HEK293 (cell line): ENCODE measurements at regions not wholly inside any gene's neighbourhood (a gene's known extent, or its start where the extent isn't known, plus 50 kb on each side); places are given as distances from the start of the nearest gene placed in this dataset.

ENCODE experiments used
- CTCF ChIA-PET: fragments of 350-600 bp; formaldehyde crosslinking; extraction: SDS; loops from one replicate; lab custom pipeline; 2021; ENCODE audit warnings: antibody characterized with exemption; lab: Yijun Ruan, JAX
- POLR2A ChIA-PET: fragments of 300-600 bp; formaldehyde crosslinking; extraction: SDS; loops from one replicate; lab custom pipeline; 2020; ENCODE audit warnings: antibody characterized with exemption, inconsistent platforms; lab: Yijun Ruan, JAX
- H3K27ac ChIP-seq: fragments of 200-500 bp; sonication (Bioruptor generic); 2 replicates; pipeline ENCODE4 v1.5.1; 2014; ENCODE audit warnings: low read depth, low read length, control low read depth, inconsistent platforms; ENCODE audit errors: extremely low read depth
- H3K36me3 ChIP-seq, 2 experiments: fragments of 200-500 bp in 1 of 2; sonication (Bioruptor generic) in 1 of 2; 1 replicate in 1 of 2; 2 replicates in 1 of 2; pipeline ENCODE4 v1.5.1; 2014 to 2017; ENCODE audit warnings: inconsistent platforms in 2 of 2, low read length in 2 of 2; ENCODE audit not compliant: control insufficient read depth in 2 of 2, insufficient read depth in 1 of 2
- H3K4me1 ChIP-seq: fragments of 200-500 bp; sonication (Bioruptor generic); 2 replicates; pipeline ENCODE4 v1.5.1; 2014; ENCODE audit warnings: mild to moderate bottlenecking, low read length, inconsistent platforms; ENCODE audit not compliant: control insufficient read depth, insufficient read depth
- H3K4me3 ChIP-seq: 2 replicates; pipeline ENCODE4 v1.5.1; 2011; ENCODE audit warnings: low read depth, mild to moderate bottlenecking, control low read depth, low read length, moderate library complexity
- H3K9me3 ChIP-seq: fragments of 200-500 bp; sonication (Bioruptor generic); 2 replicates; pipeline ENCODE4 v1.5.1; 2014; ENCODE audit warnings: low read depth, low read length, inconsistent platforms; ENCODE audit not compliant: control insufficient read depth, insufficient read depth
- BCL11A ChIP-seq: fragments of 450-650 bp; formaldehyde crosslinking; IDR thresholded peaks from 2 replicates; pipeline ENCODE4 v1.5.1; 2016; ENCODE audit warnings: low read depth, missing biosample characterization, missing genetic modification characterization
- IKZF3 ChIP-seq: fragments of 450-650 bp; IDR thresholded peaks from 2 replicates; pipeline ENCODE4 v1.5.0; 2018; ENCODE audit warnings: missing biosample characterization, mild to moderate bottlenecking, missing genetic modification characterization, moderate library complexity
- KLF10 ChIP-seq: fragments of 450-650 bp; IDR thresholded peaks from 2 replicates; pipeline ENCODE4 v1.5.1; 2018; ENCODE audit warnings: missing biosample characterization, mild to moderate bottlenecking, missing genetic modification characterization
- RBAK ChIP-seq: fragments of 450-650 bp; formaldehyde crosslinking; IDR thresholded peaks from 2 replicates; pipeline ENCODE4 v1.5.1; 2016; ENCODE audit warnings: missing biosample characterization, missing genetic modification characterization
- REPIN1 ChIP-seq: fragments of 450-650 bp; formaldehyde crosslinking; IDR thresholded peaks from 2 replicates; pipeline ENCODE4 v1.5.1; 2017; ENCODE audit warnings: missing biosample characterization, missing genetic modification characterization, low read depth
- SCRT1 ChIP-seq: fragments of 450-650 bp; formaldehyde crosslinking; IDR thresholded peaks from 2 replicates; pipeline ENCODE4 v1.5.1; 2016; ENCODE audit warnings: missing biosample characterization, missing genetic modification characterization, borderline replicate concordance
- SP2 ChIP-seq: fragments of 450-650 bp; formaldehyde crosslinking; IDR thresholded peaks from 2 replicates; pipeline ENCODE4 v1.5.1; 2016; ENCODE audit warnings: missing biosample characterization, missing genetic modification characterization
- ZBTB11 ChIP-seq: fragments of 450-650 bp; formaldehyde crosslinking; conservative IDR thresholded peaks from 2 replicates; pipeline ENCODE4 v1.5.1; 2016; ENCODE audit warnings: low read depth, missing biosample characterization, missing genetic modification characterization
- ZBTB6 ChIP-seq: fragments of 450-650 bp; formaldehyde crosslinking; IDR thresholded peaks from 2 replicates; pipeline ENCODE4 v1.5.1; 2017; ENCODE audit warnings: missing biosample characterization, missing genetic modification characterization
- ZNF146 ChIP-seq: fragments of 450-650 bp; formaldehyde crosslinking; IDR thresholded peaks from 2 replicates; pipeline ENCODE4 v1.5.1; 2016; ENCODE audit warnings: missing biosample characterization, missing genetic modification characterization
- ZNF214 ChIP-seq: fragments of 450-650 bp; formaldehyde crosslinking; IDR thresholded peaks from 2 replicates; pipeline ENCODE4 v1.5.1; 2017; ENCODE audit warnings: missing biosample characterization, mild to moderate bottlenecking, missing genetic modification characterization, borderline replicate concordance
- ZNF324 ChIP-seq: fragments of 450-650 bp; formaldehyde crosslinking; IDR thresholded peaks from 2 replicates; pipeline ENCODE4 v1.5.1; 2016; ENCODE audit warnings: missing biosample characterization, missing genetic modification characterization
- ZNF416 ChIP-seq: fragments of 450-650 bp; formaldehyde crosslinking; IDR thresholded peaks from 2 replicates; pipeline ENCODE4 v1.5.1; 2016; ENCODE audit warnings: missing biosample characterization, missing genetic modification characterization
- ZNF426 ChIP-seq: fragments of 450-650 bp; formaldehyde crosslinking; IDR thresholded peaks from 2 replicates; pipeline ENCODE4 v1.5.1; 2017; ENCODE audit warnings: missing biosample characterization, missing genetic modification characterization, mild to moderate bottlenecking, inconsistent platforms, moderate library complexity
- ZNF433 ChIP-seq: fragments of 450-650 bp; formaldehyde crosslinking; IDR thresholded peaks from 2 replicates; pipeline ENCODE4 v1.5.1; 2016; ENCODE audit warnings: missing biosample characterization, missing genetic modification characterization, low read depth
- ZNF513 ChIP-seq: fragments of 450-650 bp; IDR thresholded peaks from 2 replicates; pipeline ENCODE4 v1.5.1; 2018; ENCODE audit warnings: missing biosample characterization, missing genetic modification characterization
- ZNF549 ChIP-seq: fragments of 450-650 bp; IDR thresholded peaks from 2 replicates; pipeline ENCODE4 v1.5.1; 2018; ENCODE audit warnings: missing biosample characterization, missing genetic modification characterization, mild to moderate bottlenecking, inconsistent platforms, moderate library complexity
- ZNF558 ChIP-seq: fragments of 450-650 bp; formaldehyde crosslinking; IDR thresholded peaks from 2 replicates; pipeline ENCODE4 v1.5.1; 2016; ENCODE audit warnings: missing biosample characterization, missing genetic modification characterization
- ZNF610 ChIP-seq: fragments of 450-650 bp; formaldehyde crosslinking; IDR thresholded peaks from 2 replicates; pipeline ENCODE4 v1.5.1; 2016; ENCODE audit warnings: missing biosample characterization, missing genetic modification characterization, borderline replicate concordance
- ZNF664 ChIP-seq: fragments of 450-650 bp; formaldehyde crosslinking; IDR thresholded peaks from 2 replicates; pipeline ENCODE4 v1.5.1; 2016; ENCODE audit warnings: missing biosample characterization, missing genetic modification characterization
- ZNF677 ChIP-seq: fragments of 450-650 bp; IDR thresholded peaks from 2 replicates; pipeline ENCODE4 v1.5.0; 2018; ENCODE audit warnings: missing biosample characterization, mild to moderate bottlenecking, missing genetic modification characterization, moderate library complexity
- ZNF837 ChIP-seq: fragments of 450-650 bp; formaldehyde crosslinking; IDR thresholded peaks from 2 replicates; pipeline ENCODE4 v1.5.1; 2016; ENCODE audit warnings: missing biosample characterization, missing genetic modification characterization
- TF ChIP-seq, protein P1 (sequence below): fragments of 450-650 bp; formaldehyde crosslinking; IDR thresholded peaks from 2 replicates; pipeline ENCODE4 v1.5.1; 2016; ENCODE audit warnings: missing biosample characterization, missing genetic modification characterization

- Histone ChIP-seq H3K9me3 (peaks cover 3% of the 10 kb centered on the region), H3K4me3 (no peak overlapping the region), H3K27ac (no peak overlapping the region), H3K4me1 (no peaks in the 10 kb centered on the region), H3K36me3 (no peaks in the 10 kb centered on the region)
- ChIA-PET CTCF (interaction anchor here (0.5 to 0.7 kb wide), 3 partner anchors 130 to 1489 kb away, joined by 3 read pairs; no protein-coding TSS in a partner anchor), POLR2A (no interaction called here)
- TF ChIP-seq SCRT1 (tag by site-specific recombination) (no peak), ZNF513 (no peak), IKZF3 (tag by site-specific recombination) (no peak), ZNF214 (no peak), ZNF677 (tag by site-specific recombination) (no peak), ZNF324 (tag by site-specific recombination) (no peak), ZNF837 (tag by site-specific recombination) (no peak), ZNF549 (no peak), SP2 (tag by site-specific recombination) (no peak), REPIN1 (no peak), KLF10 (tag by site-specific recombination) (no peak), ZNF664 (tag by site-specific recombination) (no peak), ZBTB6 (tag by site-specific recombination) (no peak), ZNF433 (tag by site-specific recombination) (no peak), ZNF426 (no peak), ZNF416 (no peak)
These were observed 167.2 kb downstream of the LHFPL1 start for GRCh38 chrX:112512509-112512908.

GRCh38 chrX:112510629-112511028, 169.1 kb downstream of the LHFPL1 start:
- Histone ChIP-seq H3K9me3 (peaks cover 3% of the 10 kb centered on the region), H3K27ac (no peak overlapping the region), H3K36me3 (no peaks in the 10 kb centered on the region), H3K4me3 (no peak overlapping the region), H3K4me1 (no peaks in the 10 kb centered on the region)
- ChIA-PET CTCF (no interaction called here), POLR2A (no interaction called here)
- no peak for TF ChIP-seq ZNF610
- no peak for TF ChIP-seq ZNF558 (tag by site-specific recombination)

DNA sequence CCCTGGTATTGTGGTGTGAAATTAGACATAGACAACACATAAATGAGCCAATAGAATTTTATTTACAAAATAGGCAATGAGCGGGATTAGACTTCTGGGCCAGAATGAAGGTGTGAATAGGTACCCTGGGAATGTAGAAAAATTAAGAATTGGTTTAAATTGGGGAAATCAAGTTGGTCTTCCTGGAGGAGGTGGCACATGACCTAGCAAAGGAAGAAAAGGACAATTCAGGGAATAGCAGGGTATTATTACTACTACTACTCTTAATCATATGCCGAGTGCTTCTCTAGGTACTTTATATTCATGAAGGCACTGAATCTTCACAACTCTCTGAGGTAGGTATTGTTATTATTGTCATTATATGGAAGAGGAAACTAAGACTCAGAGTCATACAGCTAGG, 202.1 kb downstream of the LHFPL1 start:
- POLR2A ChIA-PET = no interaction called here
- Histone ChIP-seq H3K27ac (no peak overlapping the region), H3K9me3 (no peaks in the 10 kb centered on the region), H3K4me3 (no peak overlapping the region), H3K4me1 (no peaks in the 10 kb centered on the region), H3K36me3 (no peaks in the 10 kb centered on the region)
- CTCF ChIA-PET = interaction anchor here (0.6 kb wide), 1 partner anchor 1119 kb away, joined by 5 read pairs; no protein-coding TSS in a partner anchor
- TF ChIP-seq ZBTB11 (no peak), RBAK (tag by site-specific recombination) (no peak), ZNF146 (tag by site-specific recombination) (no peak), BCL11A (tag by site-specific recombination) (no peak), IKZF3 (tag by site-specific recombination) (no peak), REPIN1 (no peak)
- TF ChIP-seq, protein P1, sequence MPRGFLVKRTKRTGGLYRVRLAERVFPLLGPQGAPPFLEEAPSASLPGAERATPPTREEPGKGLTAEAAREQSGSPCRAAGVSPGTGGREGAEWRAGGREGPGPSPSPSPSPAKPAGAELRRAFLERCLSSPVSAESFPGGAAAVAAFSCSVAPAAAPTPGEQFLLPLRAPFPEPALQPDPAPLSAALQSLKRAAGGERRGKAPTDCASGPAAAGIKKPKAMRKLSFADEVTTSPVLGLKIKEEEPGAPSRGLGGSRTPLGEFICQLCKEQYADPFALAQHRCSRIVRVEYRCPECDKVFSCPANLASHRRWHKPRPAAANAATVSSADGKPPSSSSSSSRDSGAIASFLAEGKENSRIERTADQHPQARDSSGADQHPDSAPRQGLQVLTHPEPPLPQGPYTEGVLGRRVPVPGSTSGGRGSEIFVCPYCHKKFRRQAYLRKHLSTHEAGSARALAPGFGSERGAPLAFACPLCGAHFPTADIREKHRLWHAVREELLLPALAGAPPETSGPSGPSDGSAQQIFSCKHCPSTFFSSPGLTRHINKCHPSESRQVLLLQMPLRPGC (tag by site-specific recombination) = no peak
